Common myeloid progenitor, CD34-positive (primary cell): ENCODE measurements at regions not wholly inside any gene's neighbourhood (a gene's known extent, or its start where the extent isn't known, plus 50 kb on each side); places are given as distances from the start of the nearest gene placed in this dataset.
"Not testable (repeated sequence)": the region's sequence is repeated elsewhere in the genome, so short reads cannot be mapped to it uniquely, and the experiment has no call there.

Experiments
- CTCF ChIA-PET: fragments of 350-600 bp; sonication (Branson Sonifier 250); formaldehyde crosslinking; loops from one replicate; lab custom pipeline; 2021; ENCODE audit warnings: antibody characterized with exemption; lab: Charles Lee
- POLR2A ChIA-PET: fragments of 350-600 bp; sonication (Branson Sonifier 250); formaldehyde crosslinking; loops from one replicate; lab custom pipeline; 2021; ENCODE audit warnings: antibody characterized with exemption; lab: Charles Lee
- DNase-seq, 3 donors: peaks; one replicate each; pipeline versions ENCODE4 v3.0.0 to v3.0.0-alpha.2; 2013
- H3K27ac ChIP-seq, 2 experiments: 1 replicate in 1 of 2; 2 replicates in 1 of 2; pipeline ENCODE4 v1.7.0; 2013; ENCODE audit warnings: inconsistent platforms in 2 of 2, low read length in 2 of 2, mild to moderate bottlenecking in 2 of 2, low read depth in 1 of 2, moderate library complexity in 1 of 2; ENCODE audit not compliant: severe bottlenecking in 2 of 2, insufficient read depth in 1 of 2, poor library complexity in 1 of 2
- H3K27me3 ChIP-seq, 5 experiments: replicated peaks in 2 of 5; 1 replicate in 3 of 5; 2 replicates in 2 of 5; pipeline versions ENCODE4 v1.6.1 to v1.7.0; 2013; ENCODE audit warnings: low read length in 4 of 5, mild to moderate bottlenecking in 2 of 5, moderate library complexity in 2 of 5, inconsistent platforms in 1 of 5; ENCODE audit not compliant: insufficient read depth in 5 of 5, control insufficient read depth in 4 of 5
- H3K36me3 ChIP-seq, 4 experiments: 1 replicate in 2 of 4; 2 replicates in 2 of 4; pipeline versions ENCODE4 v1.6.1 to v1.7.0; 2013; ENCODE audit warnings: low read length in 3 of 4, control low read depth in 1 of 4, mild to moderate bottlenecking in 1 of 4; ENCODE audit not compliant: control insufficient read depth in 4 of 4, insufficient read depth in 4 of 4
- H3K4me1 ChIP-seq, 4 experiments: 1 replicate in 3 of 4; 2 replicates in 1 of 4; pipeline versions ENCODE4 v1.6.1 to v1.7.1; 2013; ENCODE audit warnings: low read length in 3 of 4, mild to moderate bottlenecking in 3 of 4, control low read depth in 1 of 4, inconsistent platforms in 1 of 4, moderate library complexity in 1 of 4; ENCODE audit not compliant: control insufficient read depth in 4 of 4, insufficient read depth in 4 of 4; ENCODE audit errors: control extremely low read depth in 1 of 4
- H3K4me3 ChIP-seq, 7 experiments: 1 replicate in 4 of 7; 2 replicates in 3 of 7; pipeline versions ENCODE4 v1.5.1 to v1.7.0; 2013; ENCODE audit warnings: mild to moderate bottlenecking in 7 of 7, low read length in 6 of 7, moderate library complexity in 6 of 7, inconsistent platforms in 2 of 7, low read depth in 2 of 7, control low read depth in 1 of 7; ENCODE audit not compliant: insufficient read depth in 4 of 7, control insufficient read depth in 1 of 7; ENCODE audit errors: extremely low read depth in 1 of 7
- H3K9me3 ChIP-seq, 5 experiments: 1 replicate in 4 of 5; 2 replicates in 1 of 5; pipeline versions ENCODE4 v1.6.1 to v1.7.1; 2013; ENCODE audit warnings: low read length in 4 of 5, mild to moderate bottlenecking in 2 of 5, inconsistent platforms in 1 of 5, low read depth in 1 of 5, moderate library complexity in 1 of 5; ENCODE audit not compliant: control insufficient read depth in 4 of 5, insufficient read depth in 2 of 5; ENCODE audit errors: control extremely low read depth in 1 of 5
- WGBS: methylation state at CpG from one replicate; pipeline ENCODE4 v1.1.5; 2013; ENCODE audit not compliant: insufficient coverage; 5-methylcytosine and 5-hydroxymethylcytosine counted together

DNA sequence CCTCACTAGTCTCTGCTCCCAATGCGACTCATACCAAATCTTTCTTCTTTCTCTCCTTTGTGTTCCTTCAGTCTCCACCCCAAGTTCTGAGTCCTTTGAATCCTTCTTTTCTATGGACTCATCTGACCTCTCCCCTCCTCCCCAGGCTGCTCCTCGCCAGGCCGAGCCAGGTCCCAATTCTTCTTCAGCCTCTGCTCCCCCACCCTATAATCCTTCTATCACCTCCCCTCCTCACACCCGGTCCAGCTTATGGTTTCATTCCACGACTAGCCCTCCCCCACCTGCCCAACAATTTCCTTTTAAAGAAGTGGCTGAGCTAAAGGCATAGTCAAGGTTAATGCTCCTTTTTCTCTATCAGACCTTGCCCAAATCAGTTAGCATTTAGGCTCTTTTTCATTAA lies 518.5 kb downstream of the MATN1 start:
- CTCF ChIA-PET, H3K27ac ChIP-seq, POLR2A ChIA-PET, H3K27me3 ChIP-seq, H3K9me3 ChIP-seq, H3K36me3 ChIP-seq, H3K4me1 ChIP-seq, DNase-seq, H3K4me3 ChIP-seq: not testable (repeated sequence)
- WGBS, result 90% methylated on average over 4 of the region's 5 CpGs

DNA sequence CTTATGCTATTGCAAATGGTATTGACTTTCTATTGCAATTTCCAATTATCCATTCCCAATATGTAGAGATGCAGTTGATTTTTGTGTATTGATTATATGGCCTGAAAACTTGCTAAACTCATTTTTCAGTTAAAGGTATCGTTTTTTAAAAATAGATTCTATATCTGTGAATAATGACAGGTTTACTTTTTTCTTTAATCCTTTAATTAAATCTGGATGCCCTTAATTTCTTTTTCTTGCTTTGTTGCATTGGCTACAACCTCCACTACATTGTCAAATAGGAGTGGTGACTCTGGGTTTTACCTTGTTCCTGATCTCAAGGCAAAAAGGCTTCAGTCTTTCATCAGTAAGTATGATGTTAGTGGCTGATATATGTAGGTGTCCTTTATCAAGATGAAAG lies 522.4 kb downstream of the MATN1 start:
- CTCF ChIA-PET, result no interaction called here
- no peak for DNase-seq
- POLR2A ChIA-PET, result no interaction called here
- H3K27me3 ChIP-seq, result peaks cover 0 to 37% (median 1%) of the 10 kb centered on the region in 5 experiments
- no peak overlapping the region for H3K4me3 ChIP-seq
- H3K27ac ChIP-seq, result no peak overlapping the region
- H3K36me3 ChIP-seq, result no peaks in the 10 kb centered on the region
- no CpG with 5 or more reads among the region's 1 CpG for WGBS
- H3K9me3 ChIP-seq, result peaks cover 0 to 6% (median 0%) of the 10 kb centered on the region in 5 experiments
- no peaks in the 10 kb centered on the region for H3K4me1 ChIP-seq

DNA sequence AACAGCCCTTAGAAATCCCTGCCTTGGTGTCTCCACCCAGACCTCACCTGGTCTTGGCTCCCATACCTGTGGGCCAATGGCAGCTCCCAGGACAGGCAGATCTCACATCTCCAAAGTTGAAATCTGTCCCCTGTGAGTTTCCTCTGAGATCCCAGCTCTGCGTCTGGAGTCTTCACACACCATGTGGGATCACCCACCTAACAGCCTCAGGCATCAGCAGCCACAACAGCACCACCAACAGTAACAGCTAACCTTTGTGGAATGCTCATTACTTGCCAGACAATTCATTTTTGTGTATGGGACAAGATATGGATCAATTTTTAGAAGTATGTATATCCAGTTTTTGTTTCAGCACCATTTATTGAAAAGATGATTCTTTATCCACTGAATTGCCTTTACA lies 523.2 kb downstream of the MATN1 start:
- no peak overlapping the region for H3K27ac ChIP-seq
- POLR2A ChIA-PET, result no interaction called here
- 100% methylated on average over 1 of the region's 1 CpG for WGBS
- H3K36me3 ChIP-seq, result no peaks in the 10 kb centered on the region
- CTCF ChIA-PET, result no interaction called here
- H3K9me3 ChIP-seq, result peaks cover 0 to 6% (median 0%) of the 10 kb centered on the region in 5 experiments
- H3K4me3 ChIP-seq, result no peak overlapping the region
- H3K4me1 ChIP-seq, result no peaks in the 10 kb centered on the region
- DNase-seq, result no peak
- peaks cover 0 to 37% (median 1%) of the 10 kb centered on the region in 5 experiments for H3K27me3 ChIP-seq

DNA sequence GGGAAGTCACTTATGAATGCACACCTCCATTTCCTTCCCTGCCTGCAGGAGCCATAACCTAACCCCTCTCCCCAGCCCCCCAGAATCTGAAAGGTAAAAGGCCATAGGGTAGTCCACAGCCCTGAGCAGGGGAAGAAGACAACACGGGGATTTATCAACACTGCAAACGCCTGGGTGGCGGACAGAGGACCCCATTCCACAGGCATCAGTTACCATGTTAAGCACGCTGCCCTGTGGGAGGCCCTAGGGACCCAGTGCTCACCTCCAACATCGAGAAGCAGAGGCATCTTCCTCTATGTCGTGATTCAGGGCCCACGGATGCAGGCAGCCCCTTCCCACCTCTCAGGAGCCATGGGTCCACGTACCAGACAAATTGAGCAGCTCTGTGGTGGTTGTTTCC lies 523.8 kb downstream of the MATN1 start:
- Histone ChIP-seq H3K4me1 (no peaks in the 10 kb centered on the region), H3K4me3 (no peak overlapping the region), H3K36me3 (no peaks in the 10 kb centered on the region), H3K27ac (no peak overlapping the region), H3K9me3 (peaks cover 0 to 6% (median 0%) of the 10 kb centered on the region in 5 experiments), H3K27me3 (peaks cover 0 to 33% (median 4%) of the 10 kb centered on the region in 5 experiments)
- CTCF ChIA-PET, result no interaction called here
- DNase-seq, result no peak
- 93% methylated on average over 5 of the region's 8 CpGs for WGBS
- POLR2A ChIA-PET, result no interaction called here

DNA sequence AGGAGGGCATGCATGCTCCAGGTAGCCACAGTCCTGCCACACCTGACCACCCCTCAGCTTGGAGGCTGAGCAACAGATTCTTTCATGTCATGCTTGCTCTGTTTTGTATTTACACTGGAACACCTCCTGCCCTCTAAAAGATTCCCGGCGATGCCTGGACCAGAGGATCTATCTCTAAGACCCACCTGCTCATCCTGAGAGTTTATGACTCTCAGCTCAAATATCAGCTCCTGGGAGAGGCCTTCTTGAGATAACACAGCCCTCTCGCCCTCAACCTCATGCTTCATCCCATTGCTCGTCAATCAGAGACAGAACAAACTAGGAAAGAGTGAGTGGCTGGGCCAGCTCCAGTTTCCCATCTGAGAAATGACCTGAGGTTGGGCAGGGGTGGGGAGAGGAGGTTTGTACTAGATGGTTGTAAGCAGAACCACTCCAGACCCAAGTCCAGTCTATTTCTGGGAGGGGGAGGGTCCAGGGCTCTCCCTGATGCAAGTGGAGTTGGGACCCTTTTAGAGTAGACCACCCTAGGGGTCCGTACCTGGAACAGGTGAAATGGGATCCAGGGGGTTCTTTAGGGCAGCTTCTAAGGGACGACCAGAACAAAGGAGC lies 524.5 kb downstream of the MATN1 start:
- no peaks in the 10 kb centered on the region for H3K36me3 ChIP-seq
- H3K9me3 ChIP-seq, result peaks cover 0 to 6% (median 0%) of the 10 kb centered on the region in 5 experiments
- H3K4me3 ChIP-seq, result no peak overlapping the region
- H3K27me3 ChIP-seq, result peaks cover 0 to 33% (median 4%) of the 10 kb centered on the region in 5 experiments
- DNase-seq, result no peak
- H3K4me1 ChIP-seq, result no peaks in the 10 kb centered on the region
- ChIA-PET CTCF (no interaction called here), POLR2A (no interaction called here)
- 81% methylated on average over 4 of the region's 6 CpGs for WGBS
- H3K27ac ChIP-seq, result no peak overlapping the region

DNA sequence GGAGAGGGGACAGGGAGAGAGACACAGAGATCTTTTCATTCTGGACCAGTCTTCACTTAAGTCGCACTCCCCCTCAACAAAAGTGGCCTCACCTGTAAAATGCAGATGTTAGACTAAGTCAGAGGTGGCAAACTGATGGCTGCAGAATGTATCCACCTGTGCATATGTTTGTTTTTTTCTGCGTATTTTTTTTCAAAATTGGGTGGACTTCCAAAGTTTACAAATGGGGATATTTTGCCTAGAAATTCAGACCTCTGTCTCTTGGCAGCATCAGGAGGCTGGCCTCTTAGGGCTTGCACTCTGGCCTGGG lies 525.0 kb downstream of the MATN1 start:
- peaks cover 0 to 6% (median 0%) of the 10 kb centered on the region in 5 experiments for H3K9me3 ChIP-seq
- DNase-seq, result no peak
- ChIA-PET POLR2A (no interaction called here), CTCF (no interaction called here)
- no peaks in the 10 kb centered on the region for H3K36me3 ChIP-seq
- H3K27me3 ChIP-seq, result peaks cover 0 to 33% (median 4%) of the 10 kb centered on the region in 5 experiments
- H3K4me3 ChIP-seq, result no peak overlapping the region
- 100% methylated on average over 1 of the region's 2 CpGs for WGBS
- no peak overlapping the region for H3K27ac ChIP-seq
- no peaks in the 10 kb centered on the region for H3K4me1 ChIP-seq

DNA sequence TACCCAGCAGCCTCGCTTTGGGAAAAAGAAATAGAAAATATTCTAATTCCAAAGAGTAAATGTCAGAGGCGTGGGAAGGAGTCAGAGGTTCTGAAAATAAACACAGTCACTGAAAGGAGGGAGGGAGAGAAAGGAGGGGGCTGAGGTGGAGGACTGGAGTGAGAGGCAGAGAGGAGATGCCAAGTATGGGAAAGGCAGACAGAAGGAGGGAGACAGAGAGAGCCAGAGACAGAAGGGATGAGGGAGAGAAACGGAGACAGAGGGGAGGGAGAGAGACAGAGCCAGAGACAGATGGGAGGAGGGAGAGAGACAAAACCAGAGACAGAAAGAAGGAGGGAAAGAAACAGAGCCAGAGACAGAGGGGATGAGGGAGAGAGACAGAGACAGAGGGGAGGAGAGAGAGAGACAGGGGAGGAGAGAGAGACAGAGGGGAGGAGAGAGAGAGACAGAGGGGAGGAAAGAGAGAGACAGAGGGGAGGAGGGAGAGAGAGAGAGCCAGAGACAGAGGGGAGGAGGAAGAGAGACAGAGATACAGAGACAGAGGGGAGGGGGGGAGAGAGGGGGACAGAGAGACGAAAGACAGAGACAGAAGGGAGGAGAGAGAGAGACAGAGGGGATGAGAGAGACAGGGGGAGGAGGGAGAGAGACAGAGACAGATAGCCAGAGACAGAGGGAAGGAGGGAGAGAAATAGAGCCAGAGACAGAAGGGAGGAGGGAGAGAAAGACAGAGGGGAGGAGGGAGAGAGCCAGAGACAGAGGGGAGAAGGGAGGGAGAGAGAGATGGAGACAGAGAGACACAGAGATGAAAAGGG lies 525.5 kb downstream of the MATN1 start:
- ChIA-PET POLR2A (no interaction called here), CTCF (no interaction called here)
- H3K27me3 ChIP-seq, result peaks cover 0 to 33% (median 4%) of the 10 kb centered on the region in 5 experiments
- peaks cover 0 to 6% (median 0%) of the 10 kb centered on the region in 5 experiments for H3K9me3 ChIP-seq
- no peaks in the 10 kb centered on the region for H3K36me3 ChIP-seq
- no peak overlapping the region for H3K4me3 ChIP-seq
- no peak overlapping the region for H3K27ac ChIP-seq
- WGBS, result 75% methylated on average over 4 of the region's 4 CpGs
- no peak for DNase-seq
- no peaks in the 10 kb centered on the region for H3K4me1 ChIP-seq
